Tibial nerve (tissue), 4 donors: ENCODE measurements at regions not wholly inside any gene's neighbourhood (a gene's known extent, or its start where the extent isn't known, plus 50 kb on each side); places are given as distances from the start of the nearest gene placed in this dataset.
A peak's percentile ranks its signal among the peaks of the same experiment; 100 is the strongest.

ENCODE experiments used
- DNase-seq, 2 donors: peaks; one replicate each; pipeline ENCODE4 v3.0.0-alpha.2; 2019; ENCODE audit warnings: low spot score in 2 of 2
- H3K27ac ChIP-seq, 4 donors: fragments of 200-600 bp; sonication (generic) in 3 of 4; one replicate each; pipeline ENCODE4 v1.5.1; 2017 to 2019; ENCODE audit warnings: mild to moderate bottlenecking in 1 of 4
- H3K27me3 ChIP-seq, 2 donors: fragments of 200-600 bp; sonication (generic) in 1 of 2; one replicate each; pipeline versions ENCODE4 v1.5.1 to v1.6.0; 2017 to 2019
- H3K36me3 ChIP-seq, 3 donors: fragments of 200-600 bp; sonication (generic); one replicate each; pipeline ENCODE4 v1.5.1; 2018 to 2019
- H3K4me1 ChIP-seq, 4 donors: fragments of 200-600 bp; sonication (generic) in 3 of 4; one replicate each; pipeline ENCODE4 v1.5.1; 2017 to 2019
- H3K4me3 ChIP-seq, 4 donors: fragments of 200-600 bp; sonication (generic) in 3 of 4; one replicate each; pipeline ENCODE4 v1.5.1; 2017 to 2019; ENCODE audit warnings: mild to moderate bottlenecking in 1 of 4, moderate library complexity in 1 of 4
- H3K9me3 ChIP-seq, 4 donors: fragments of 200-600 bp; sonication (generic) in 3 of 4; one replicate each; pipeline ENCODE4 v1.5.1; 2017 to 2019
- CTCF ChIP-seq, 5 experiments: fragments of 200-600 bp in 3 of 5; fragments of 450-650 bp in 2 of 5; sonication (generic) in 3 of 5; IDR thresholded peaks; one replicate each; pipeline ENCODE4 v1.5.1; 2016 to 2019; ENCODE audit warnings: antibody characterized with exemption in 5 of 5, mild to moderate bottlenecking in 3 of 5, moderate library complexity in 2 of 5
- EP300 ChIP-seq, 2 donors: sonication (generic); formaldehyde crosslinking; IDR thresholded peaks; one replicate each; pipeline ENCODE4 v1.6.1; 2017; ENCODE audit warnings: antibody characterized with exemption in 2 of 2, mild to moderate bottlenecking in 1 of 2
- POLR2A ChIP-seq, 2 donors: fragments of 450-650 bp; IDR thresholded peaks; one replicate each; pipeline ENCODE4 v1.6.1; 2017; ENCODE audit warnings: antibody characterized with exemption in 2 of 2, mild to moderate bottlenecking in 2 of 2, moderate library complexity in 2 of 2
- WGBS, 2 donors: methylation state at CpG; one replicate each; pipeline ENCODE4 v1.1.5; 2018; 5-methylcytosine and 5-hydroxymethylcytosine counted together

- no peak overlapping the region for H3K4me3 ChIP-seq
- H3K4me1 ChIP-seq = peaks cover 0 to 20% (median 9%) of the 10 kb centered on the region in 4 donors
- peak overlapping the region in 1 of 4 donors; percentile 55 for H3K27ac ChIP-seq
- no peak for DNase-seq
- H3K27me3 ChIP-seq = no peaks in the 10 kb centered on the region
- TF ChIP-seq POLR2A (IDR thresholded peaks at IDR 0.05) = no peak
- no peak for TF ChIP-seq CTCF (IDR thresholded peaks at IDR 0.05)
- no peak for TF ChIP-seq EP300 (IDR thresholded peaks at IDR 0.05)
- 66 to 72% methylated on average over 20 to 22 of the region's 22 CpGs for WGBS, 2 donors
- H3K9me3 ChIP-seq = no peaks in the 10 kb centered on the region
- H3K36me3 ChIP-seq = no peaks in the 10 kb centered on the region
Measured at GRCh38 chr17:77822302-77823030, 136.0 kb upstream of the TNRC6C start.

DNA sequence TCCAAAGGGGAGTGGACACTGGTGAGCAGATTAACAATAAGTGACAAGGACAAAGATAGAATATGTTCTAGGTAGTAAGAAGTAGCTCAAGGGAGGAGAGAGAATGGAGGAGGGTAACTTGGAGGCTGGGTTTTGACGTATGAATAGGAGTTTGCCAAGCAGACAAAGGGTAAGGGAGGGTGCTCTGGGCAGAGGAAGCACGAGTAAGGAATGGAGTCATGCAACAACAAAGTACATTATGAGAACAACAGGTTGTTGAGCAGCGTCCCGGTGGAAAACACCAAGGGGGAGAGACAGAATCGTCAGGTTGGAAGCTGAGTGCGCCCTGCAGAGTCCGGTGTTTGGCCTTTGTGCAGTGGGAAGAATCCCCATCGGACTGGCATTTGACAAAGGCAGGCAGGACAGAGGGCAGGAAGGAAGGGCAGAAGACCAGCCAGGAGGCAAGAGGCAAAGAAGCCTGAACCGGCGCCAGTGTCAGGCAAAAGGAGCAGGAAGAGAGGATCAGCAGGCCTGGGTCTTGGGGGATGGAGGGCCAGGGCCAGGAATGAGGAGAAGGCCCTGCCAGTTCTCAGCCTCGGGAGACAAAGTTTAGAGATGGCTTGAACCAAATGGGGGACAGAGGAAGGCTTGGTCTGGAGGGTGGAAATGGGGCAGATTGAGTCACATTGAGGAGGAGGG, 134.3 kb upstream of the TNRC6C start:
- Histone ChIP-seq H3K27ac (no peak overlapping the region), H3K36me3 (no peaks in the 10 kb centered on the region), H3K27me3 (no peaks in the 10 kb centered on the region), H3K9me3 (no peaks in the 10 kb centered on the region), H3K4me3 (no peak overlapping the region), H3K4me1 (peaks cover 0 to 20% (median 9%) of the 10 kb centered on the region in 4 donors)
- DNase-seq = no peak
- WGBS, 2 donors = 81 to 86% methylated on average over 11 of the region's 11 CpGs
- TF ChIP-seq CTCF (IDR thresholded peaks at IDR 0.05) (no peak), POLR2A (IDR thresholded peaks at IDR 0.05) (no peak), EP300 (IDR thresholded peaks at IDR 0.05) (no peak)

DNA sequence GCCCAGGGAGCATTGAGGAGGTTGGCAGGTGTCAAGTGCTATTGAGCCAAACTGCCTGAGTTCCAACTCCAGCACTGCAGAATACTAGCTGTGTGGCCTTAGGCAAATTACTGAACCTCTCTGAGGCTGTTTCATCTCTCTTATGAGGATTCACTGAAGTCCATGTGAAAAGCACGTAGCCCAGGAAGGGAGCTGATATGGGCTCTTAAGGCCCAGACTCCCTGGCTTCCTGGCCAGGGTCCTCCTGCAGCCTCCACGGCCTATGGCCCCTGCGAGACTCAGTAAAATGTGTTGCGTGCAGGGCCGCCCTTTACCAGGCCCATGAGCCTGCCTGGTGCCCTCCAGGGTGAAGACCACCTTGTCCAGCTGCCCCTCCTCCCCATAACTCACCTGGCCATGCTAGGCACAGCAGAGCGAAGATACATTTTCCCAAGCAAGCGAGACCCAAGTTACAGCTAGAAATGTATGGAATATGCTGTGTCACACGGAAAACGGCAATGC, 133.7 kb upstream of the TNRC6C start:
- no peak for DNase-seq
- WGBS, 2 donors = 91 to 97% methylated on average over 9 of the region's 9 CpGs
- no peaks in the 10 kb centered on the region for H3K36me3 ChIP-seq

GRCh38 chr17:77825621-77826020, 132.9 kb upstream of the TNRC6C start:
- H3K4me3 ChIP-seq = no peak overlapping the region
- no peak for TF ChIP-seq POLR2A (IDR thresholded peaks at IDR 0.05)
- H3K27me3 ChIP-seq = no peaks in the 10 kb centered on the region
- H3K36me3 ChIP-seq = no peaks in the 10 kb centered on the region
- no peaks in the 10 kb centered on the region for H3K9me3 ChIP-seq
- peaks cover 4 to 33% (median 19%) of the 10 kb centered on the region in 4 donors for H3K4me1 ChIP-seq
- 81 to 82% methylated on average over 15 of the region's 15 CpGs for WGBS, 2 donors
- no peak for DNase-seq
- no peak overlapping the region for H3K27ac ChIP-seq

More for the DNA sequence above, 133.7 kb upstream of the TNRC6C start:
- no peaks in the 10 kb centered on the region for H3K27me3 ChIP-seq
- no peak overlapping the region for H3K4me3 ChIP-seq
- TF ChIP-seq CTCF (IDR thresholded peaks at IDR 0.05) (no peak), POLR2A (IDR thresholded peaks at IDR 0.05) (no peak), EP300 (IDR thresholded peaks at IDR 0.05) (no peak)
- H3K9me3 ChIP-seq = no peaks in the 10 kb centered on the region
- no peak overlapping the region for H3K27ac ChIP-seq
- peaks cover 0 to 26% (median 12%) of the 10 kb centered on the region in 4 donors for H3K4me1 ChIP-seq

DNA sequence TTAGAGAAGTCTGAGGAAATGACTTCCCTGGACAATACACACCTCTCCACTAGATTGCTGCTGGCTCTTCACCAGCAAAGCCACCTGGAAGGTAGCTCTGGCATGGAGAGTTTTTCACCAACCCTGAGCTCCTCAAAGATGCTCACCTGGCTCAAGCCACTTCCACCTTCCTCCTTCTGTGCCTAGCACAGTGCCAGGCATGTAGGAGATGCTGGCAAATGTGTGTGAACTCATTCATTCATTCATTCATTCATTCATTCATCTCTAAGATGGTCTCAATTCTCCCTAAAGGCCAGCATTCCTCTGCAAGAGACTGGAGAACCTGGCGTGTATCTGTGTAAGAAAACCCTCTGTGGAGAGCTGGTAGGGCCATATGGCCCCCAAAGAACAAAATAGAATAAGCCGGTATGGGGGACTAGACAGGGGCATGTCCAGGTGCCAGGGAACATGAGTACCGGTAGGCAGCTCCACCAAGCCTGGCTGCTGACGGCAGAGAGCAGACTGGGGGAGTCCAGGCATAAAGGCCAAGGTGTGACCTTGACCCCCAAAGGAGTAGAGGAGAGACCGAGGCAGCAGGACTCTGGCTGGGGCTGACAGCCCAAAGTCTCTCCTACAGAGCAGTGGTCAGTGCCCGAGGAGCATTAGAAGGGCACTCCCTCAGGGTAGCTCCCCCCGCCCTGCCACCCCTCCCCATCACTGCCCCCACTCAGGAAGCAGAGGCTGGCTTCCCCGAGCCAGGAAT, 132.2 kb upstream of the TNRC6C start:
- Histone ChIP-seq H3K4me3 (no peak overlapping the region), H3K27me3 (no peaks in the 10 kb centered on the region), H3K4me1 (peaks cover 9 to 40% (median 26%) of the 10 kb centered on the region in 4 donors), H3K27ac (no peak overlapping the region), H3K36me3 (no peaks in the 10 kb centered on the region), H3K9me3 (no peaks in the 10 kb centered on the region)
- DNase-seq = no peak
- WGBS, 2 donors = 80 to 88% methylated on average over 8 of the region's 8 CpGs
- TF ChIP-seq EP300 (IDR thresholded peaks at IDR 0.05) (no peak), POLR2A (IDR thresholded peaks at IDR 0.05) (no peak), CTCF (IDR thresholded peaks at IDR 0.05) (no peak)
